ENCODE measurements at regions not wholly inside any gene's neighbourhood (a gene's known extent, or its start where the extent isn't known, plus 50 kb on each side); places are given as distances from the start of the nearest gene placed in this dataset.

DNA sequence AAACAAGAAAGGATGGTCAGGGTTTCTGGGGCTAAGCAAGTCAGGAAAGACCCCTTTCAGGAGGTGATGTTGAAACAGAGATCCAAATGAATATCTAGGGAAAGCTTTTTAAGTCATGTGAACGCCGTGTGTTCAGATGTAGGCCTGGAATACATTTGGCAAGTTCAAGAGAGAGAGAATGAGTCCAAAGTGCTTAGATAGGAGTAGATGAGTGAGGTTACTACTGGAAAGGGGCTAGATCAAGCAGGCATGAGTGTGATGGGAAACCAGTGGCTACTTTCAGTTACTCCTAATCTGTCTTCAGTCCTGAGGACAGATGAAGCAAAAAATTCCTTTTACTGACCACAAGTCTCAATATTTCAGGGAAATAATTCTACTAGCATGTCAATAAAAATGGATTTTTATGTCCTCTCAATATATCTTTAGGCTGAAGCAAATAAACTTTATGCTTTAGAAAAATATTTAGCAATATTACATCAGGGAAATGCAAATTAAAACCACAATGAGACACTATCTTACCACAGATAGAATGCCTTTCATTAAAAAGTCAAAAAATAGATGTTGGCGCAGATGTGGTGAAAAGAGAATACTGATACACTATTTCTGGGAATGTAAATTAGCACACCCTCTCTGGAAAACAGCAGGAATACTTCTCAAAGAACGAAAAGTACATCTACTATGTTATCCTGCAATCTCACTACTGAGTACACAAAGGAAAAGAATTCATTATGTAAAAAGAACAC, 1085.0 kb upstream of the TENM4 start:
- no peak for DNase-seq

DNA sequence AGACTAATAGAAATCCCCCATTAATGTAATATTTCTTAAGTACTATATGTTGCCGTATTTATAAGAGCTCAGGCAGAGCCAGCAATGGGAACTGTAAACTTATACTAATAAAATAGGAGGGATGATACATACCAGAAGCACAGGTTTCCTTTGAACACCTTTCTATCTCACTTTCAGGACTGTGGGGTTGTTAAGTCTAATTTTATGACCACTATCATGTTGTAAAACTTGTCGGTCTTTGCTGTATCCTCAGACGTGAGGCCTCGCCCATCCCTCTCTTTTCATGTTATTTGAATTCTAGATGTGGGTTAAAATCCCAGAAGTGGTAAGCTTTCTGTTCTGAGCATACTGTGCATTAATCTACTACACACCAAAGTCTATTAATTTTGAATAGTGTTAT, 1083.5 kb upstream of the TENM4 start:
- DNase-seq, result no peak

DNA sequence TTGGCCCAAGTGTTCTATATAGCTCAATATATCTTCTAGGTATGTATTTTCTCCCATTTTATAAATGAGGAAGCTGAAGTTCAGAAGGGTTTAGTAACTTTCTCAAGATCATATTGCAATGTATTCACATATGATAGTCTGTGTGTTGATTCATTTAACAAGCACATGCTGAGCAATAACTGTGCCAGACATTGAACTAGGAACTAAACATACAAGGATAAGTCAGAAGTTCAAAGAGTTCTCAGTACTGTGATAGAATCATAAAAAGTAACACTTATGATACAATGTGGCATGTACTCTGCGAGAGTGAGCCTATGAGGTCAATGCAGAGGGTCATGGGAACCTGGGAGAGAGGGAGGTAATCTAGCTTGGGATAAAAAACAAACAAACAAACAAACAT, 1082.2 kb upstream of the TENM4 start:
- DNase-seq, result no peak

DNA sequence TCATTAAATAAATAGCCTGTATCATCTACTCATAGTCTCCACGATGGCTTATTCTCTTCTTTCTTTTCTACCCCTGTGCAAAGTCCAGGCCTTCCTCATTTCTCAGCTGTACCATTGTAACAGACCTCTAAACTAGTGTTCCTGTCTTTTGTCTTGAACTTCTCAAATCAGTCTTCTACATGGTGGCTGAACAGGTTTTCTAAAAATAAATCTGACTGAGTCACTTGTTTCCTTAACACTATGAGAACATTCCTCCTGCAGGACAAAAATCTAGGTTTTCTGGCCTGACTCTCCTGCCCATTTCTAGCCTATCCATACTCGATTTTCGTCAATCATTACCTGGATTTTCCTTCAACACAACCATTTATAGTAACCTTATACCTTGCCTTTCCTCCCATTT, 1080.8 kb upstream of the TENM4 start:
- no peak for DNase-seq

DNA sequence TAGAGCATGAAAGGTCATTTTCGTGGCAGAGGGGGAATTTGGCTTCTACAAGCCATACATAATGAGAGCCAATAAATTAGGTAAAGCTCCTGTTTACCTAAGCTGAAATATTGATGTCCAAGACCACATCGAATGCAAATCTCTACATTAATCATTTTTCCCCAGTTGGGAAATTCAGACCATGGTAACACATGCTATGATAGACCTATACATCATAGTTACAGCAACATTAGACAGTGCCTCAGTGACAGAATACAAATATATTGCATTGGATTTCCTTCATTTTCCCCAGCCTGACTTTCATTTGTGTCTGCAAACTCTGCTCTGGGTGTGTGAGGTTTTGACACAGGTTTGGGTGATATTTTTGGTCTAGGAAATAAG, 1079.7 kb upstream of the TENM4 start:
- DNase-seq, result no peak

DNA sequence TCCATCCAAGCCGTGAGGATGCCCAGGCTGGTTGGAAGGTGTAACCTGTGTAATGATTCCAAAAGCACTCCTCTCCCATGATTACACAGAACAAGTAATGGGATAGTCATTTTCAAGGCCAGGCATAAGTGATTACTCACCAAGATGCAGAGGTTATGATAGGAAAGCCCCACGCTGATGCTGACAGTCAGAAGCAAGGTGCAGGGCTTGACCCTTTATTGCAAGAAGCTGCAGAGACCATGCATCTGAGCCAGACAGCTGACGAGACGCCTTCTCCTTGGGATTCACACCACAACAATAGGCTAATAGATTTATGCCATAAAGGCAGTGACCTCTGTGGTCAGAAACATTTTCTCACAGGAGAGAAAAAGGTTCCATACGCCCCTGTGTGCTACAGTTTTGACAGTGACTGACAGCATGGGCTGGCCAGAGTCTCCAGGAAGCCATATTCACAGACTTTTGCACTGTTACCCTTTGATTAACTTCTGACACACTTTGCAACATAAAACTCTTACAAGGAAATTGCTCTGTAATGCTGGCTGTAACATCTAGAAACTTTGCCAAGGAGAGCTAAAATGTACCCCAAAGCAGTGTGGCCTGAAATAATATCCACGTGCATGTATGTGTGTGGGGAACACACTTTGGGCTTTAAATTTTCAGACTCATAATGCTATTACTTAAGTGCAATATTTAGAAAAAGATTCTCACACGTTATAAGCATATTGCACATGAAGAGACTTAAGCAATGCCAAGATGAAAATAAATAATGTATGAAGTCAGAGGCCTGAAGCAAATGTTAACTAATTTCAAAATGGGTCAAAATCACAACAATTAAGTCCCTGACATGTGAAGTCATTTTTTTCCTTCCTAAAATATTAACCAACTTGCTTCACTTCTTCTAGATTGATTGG, 1079.0 kb upstream of the TENM4 start:
- DNase-seq, result no peak

DNA sequence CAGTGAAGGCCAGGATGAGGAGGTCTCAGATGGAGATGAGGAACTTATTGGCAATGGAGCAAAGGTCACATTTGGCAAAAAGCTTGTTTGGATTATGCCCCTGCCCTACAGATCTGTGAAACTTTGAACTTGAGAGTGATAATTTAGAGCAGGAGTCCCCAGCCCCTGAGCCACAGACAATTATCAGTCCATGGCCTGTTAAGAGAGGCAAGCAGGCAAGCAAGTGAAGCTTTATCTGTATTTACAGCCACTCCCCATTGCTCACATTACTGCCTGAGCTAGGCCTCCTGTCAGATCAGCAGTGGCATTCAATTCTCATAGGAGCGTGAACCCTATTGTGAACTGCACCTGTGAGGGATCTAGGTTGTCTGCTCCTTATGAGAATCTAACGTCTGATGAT, 1076.9 kb upstream of the TENM4 start:
- DNase-seq, result no peak

DNA sequence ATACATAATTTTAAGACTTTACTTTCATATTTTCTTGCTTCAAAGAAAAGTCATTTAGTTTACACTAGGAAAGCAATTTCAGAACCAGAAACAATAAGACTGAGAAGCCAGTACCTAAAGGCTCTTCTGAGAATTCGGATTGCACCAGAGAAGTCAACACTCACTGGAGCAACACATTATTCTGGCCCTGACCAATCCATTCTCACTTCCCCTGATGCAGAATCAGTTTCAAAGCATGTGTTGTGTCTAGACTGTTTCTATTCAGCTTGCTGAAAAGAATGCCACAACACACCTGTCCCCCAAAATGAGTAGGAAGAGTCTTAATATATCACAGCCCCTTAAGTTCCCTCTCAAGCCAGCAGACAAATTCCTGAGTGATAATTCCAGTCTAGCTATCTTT, 1074.3 kb upstream of the TENM4 start:
- no peak for DNase-seq

DNA sequence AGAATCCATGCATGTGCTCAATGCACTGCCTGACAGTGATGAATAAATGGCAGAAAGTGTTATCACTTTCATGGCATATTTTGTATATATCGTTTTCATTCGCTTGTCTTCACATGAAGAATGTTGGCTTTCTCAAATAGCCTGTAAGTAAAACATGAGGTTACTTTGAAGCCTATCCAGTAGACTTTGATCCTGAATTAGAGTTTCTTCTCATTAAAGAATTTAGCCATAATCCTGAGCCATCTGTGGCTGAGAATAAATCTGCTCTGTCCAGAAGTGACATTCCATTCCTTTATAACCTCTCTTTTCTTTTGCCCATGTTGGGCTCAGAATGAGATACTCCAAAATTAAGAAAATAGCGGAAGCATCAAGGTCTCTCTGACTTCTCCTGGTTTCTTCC, 1071.7 kb upstream of the TENM4 start:
- DNase-seq, result no peak

DNA sequence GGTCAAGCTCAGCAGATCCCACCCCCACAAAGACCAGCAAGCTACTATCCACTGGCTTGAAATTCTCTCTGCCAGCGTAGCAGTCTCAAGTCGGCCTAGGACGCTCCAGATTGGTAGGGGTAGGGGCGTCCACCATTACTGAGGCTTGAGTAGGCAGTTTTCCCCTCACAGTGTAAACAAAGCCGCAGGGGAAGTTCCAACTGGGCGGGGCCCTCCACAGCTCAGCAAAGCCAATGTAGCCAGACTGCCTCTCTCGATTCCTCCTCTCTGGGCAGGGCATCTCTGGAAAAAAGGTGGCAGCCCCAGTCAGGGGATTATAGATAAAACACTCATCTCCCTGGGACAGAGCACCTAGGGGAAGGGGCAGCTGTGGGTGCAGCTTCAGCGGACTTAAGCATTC, 1064.9 kb upstream of the TENM4 start:
- no peak for DNase-seq

DNA sequence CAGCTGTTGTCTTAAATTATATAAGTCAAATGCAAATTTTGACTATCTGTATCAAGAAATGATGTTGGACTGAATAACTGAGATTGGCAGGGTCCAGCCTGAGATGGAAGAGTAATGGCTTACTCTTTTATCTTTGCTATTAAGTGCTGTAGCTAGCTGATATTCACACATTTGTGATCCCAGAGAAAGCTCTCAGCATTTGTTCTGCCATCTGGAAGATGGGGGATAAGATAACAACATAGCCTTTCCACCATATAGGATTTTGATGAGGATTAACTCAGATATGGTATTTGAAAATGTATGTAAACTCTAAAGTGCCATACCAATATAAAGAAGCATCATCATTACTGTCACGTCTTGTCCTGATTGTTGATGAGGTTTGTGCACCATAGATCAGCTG, 1063.2 kb upstream of the TENM4 start:
- no peak for DNase-seq

DNA sequence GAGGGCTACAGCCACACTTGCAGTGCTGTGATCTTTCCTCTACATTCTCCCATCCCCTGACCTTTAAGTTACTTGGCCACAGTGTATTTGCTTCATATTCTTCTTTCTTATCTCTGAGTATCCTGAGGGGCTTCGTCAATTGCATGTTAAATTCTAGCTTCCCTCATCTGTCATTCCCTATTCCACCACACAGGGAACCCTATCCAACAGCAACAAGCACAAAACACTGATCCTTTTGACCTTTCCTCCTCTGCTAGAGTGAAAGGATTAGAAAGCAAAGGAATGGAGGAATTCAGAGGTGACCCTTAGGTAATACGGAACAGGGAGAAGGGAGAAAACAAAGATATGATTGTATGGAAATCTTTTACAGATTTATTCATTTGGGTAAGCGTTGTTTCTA, 1061.7 kb upstream of the TENM4 start:
- no peak for DNase-seq

DNA sequence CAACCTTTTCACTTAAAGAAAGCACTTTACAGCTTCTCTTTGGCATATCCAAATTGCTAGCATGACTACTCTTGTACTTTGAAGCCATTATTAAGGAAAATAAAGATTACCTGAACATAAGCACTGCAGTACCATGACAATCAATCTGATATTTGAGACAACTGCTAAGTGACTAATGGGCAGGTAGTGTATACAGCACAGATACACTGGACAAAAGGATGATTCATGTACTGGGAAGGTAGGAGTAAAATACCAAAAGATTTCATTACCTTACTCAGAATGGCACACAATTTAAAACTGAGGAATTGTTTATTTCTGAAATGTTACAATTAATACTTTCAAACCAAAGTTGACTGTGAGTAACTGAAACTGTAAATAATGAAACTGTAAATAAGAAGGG, 1054.3 kb upstream of the TENM4 start:
- no peak for DNase-seq

DNA sequence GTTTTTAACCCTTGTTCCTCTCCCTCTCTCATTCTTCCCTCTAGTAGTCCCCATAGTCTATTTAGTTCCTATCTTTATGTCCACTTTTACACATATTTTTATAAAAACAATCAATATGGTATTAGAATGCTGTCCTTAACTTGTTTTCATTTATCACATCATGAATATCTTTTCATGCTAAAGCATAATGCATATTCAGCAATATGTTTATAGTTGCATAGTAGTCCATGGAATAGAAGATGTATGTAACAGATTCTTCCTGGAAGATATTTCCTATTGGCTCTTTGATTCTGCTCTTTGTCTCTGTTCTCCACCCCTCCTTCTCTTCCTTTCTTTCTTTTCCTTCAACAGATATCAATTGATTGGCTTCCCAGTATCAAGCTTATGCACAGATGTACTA, 1047.1 kb upstream of the TENM4 start:
- no peak for DNase-seq

DNA sequence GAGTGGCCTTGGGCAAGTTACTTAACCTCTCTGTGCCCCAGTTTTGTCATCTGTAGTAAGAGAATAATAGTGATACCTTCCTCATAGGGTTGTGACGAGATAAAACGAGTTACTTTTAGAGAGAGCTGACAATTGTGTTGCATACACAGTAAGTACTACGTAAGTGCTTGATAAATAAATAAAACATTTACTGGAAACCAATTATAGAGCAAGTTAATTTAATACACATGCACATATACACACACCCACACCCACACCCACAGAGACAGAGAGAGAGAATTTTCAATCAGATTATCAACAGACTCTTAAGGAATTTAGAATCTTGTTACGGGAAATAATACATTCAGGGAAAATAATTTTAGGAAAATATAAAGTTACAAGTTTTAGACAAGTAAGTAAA, 1045.8 kb upstream of the TENM4 start:
- no peak for DNase-seq

DNA sequence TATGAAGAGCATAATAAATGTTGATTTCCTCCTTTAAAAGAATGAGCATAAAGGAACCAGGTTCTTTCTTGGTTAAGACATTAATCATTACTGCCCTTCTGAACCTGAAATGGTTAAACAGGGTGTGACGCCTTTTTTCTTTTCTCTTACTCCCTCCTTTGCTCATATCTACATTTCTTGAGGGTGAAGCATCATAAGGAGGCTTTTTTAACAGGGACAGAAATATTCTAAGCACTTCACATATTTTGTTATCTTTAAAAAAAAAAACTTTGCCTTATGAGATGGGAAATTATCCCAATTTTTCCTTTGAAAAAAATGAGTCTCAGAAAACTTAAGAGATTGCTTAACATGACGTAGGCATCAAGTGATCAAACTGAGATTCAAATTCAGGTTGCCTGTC, 1036.3 kb upstream of the TENM4 start:
- DNase-seq, result no peak

DNA sequence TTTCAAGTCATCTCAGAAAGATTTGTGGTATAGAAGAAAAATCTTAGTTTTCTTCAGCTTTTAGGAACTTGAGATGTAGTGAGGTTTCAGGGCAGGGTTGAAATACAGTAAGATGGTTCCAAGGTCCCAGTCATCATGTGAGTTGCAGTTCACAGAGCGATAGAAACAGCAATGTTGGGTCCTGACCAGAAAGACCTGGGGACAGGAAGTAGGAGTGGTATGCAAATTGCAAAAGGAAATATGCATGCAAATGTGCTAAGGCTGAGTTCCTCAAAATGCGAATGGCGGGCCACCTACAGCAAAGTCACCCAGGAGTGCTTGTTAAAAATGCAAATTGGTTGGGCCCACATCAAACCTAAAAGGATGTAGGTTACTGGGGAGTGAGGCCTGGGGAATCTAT, 1032.7 kb upstream of the TENM4 start:
- no peak for DNase-seq

DNA sequence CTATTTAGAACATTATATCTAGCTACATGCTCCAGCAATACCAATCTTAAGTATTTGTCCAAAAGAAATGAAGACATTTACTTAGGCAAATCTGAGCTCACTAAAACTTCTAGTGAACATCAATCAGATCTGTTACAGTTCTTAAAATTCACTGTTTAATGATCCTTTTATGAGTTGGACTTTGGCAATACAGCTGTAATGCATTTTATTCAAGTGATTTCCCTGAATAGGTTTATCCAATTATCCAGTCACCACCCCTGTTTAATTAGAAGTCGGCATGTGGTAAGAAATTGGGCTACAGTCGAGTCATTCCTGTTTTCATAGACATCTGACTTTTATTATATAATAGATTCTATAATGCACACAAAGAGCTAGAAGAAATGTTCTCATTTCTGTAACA, 1029.0 kb upstream of the TENM4 start:
- DNase-seq, result no peak

DNA sequence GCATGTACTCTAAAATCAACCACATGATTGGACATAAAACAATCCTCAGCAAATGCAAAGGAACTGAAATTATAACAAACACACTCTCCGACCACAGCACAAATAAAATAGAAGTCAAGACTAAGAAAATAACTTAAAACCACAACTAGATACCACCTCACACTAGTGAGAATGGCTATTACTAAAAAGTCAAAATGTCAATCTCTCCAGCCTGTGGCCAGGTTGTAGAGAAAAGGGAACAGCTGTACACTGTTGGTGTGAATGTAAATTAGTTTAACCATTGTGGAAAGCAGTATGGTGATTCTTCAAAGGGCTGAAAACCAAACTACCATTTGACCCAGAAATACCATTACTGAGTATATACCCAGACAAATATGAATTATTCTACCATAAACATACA, 1025.7 kb upstream of the TENM4 start:
- DNase-seq, result no peak

DNA sequence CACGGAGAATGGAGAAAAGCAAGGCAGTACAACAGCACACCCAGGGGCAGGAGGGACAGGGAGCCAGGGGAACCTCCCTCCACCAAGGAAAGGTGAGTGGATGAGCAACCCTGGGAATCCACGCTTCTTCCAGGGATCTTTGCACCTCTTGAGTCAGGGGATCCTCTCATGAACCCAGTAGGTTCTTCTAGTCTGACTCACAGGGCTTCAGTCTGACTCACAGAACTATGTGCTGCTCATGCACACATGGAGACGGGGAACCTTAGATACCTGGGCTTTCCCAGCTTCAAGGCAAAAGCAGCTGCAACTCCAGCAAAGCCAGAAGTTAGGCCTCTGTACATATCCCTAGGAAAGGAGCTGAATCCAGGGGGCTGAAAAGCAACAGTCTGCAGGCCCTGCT, 1021.4 kb upstream of the TENM4 start:
- DNase-seq, result no peak

DNA sequence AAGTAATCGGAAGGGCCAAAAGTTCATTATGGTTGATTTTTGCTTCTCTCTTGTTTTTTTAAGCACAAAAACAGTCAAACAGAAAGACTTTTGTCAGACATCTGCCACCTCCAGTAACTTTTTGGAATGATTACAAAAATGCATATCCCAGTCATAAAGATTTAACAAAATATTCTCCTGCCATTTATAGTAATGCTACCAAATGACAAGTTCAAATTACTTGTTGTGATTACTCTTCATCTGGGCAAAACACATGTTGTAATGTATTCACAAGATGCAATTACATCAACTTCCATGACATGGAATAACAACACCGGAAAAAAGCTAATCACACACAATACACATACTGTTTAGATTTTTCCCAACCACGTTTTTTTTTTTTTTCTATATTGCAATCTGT, 1017.5 kb upstream of the TENM4 start:
- DNase-seq, result no peak

DNA sequence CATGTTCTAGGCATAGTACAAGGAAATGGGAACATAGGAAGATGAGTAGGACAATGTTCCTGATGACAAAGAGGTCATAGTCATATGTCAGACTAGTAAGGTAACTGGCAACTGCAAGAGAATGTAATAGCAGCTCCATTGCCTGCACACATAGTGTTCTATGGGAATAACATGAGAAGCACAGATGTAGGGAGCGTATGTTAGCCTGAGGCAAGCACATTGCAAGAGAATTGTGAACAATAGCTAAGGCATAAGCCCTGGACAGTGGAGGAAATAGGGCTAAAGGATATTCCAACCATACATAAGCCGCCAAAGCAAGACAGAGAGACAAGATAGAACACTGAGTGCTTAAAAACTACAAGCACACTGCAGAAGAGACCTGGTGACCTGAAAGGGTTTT, 1017.0 kb upstream of the TENM4 start:
- DNase-seq, result no peak

DNA sequence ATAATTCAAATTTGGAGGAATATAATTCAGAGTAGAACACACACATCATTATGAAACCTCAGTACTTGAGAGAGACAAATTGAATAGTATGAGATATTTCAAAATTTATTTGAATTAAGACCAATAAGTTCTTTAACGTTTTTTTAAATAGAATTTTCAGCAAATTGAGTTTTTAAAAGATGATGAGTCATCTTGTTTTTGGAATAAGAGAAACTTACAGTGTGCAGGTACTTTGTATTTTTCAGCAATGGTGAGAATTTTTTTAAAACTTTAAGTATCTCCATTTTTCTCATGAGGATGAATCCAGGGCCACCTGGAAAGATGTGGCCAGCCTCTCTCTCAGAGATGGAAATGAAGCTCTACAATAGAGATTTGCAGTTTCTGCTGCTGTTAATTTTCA, 1015.0 kb upstream of the TENM4 start:
- DNase-seq, result no peak

DNA sequence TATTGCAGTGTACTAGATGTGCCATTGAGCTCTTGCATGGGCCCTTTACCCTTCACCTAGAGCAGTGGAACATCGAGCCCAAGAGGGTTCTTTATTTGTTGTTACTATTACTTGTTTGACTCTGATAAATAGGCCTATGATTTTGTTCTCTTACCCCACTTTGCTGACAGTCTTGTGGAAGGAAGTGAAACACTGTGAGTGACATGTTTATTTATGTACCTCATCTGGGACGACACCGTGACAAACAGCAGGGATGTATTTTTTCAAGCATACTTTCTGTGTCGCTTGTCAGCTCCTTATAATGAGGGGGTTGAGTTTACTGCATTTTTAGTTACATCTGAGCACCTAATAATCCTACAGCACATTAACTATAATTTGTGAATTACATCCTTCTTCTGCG, 1010.3 kb upstream of the TENM4 start:
- DNase-seq, result no peak

DNA sequence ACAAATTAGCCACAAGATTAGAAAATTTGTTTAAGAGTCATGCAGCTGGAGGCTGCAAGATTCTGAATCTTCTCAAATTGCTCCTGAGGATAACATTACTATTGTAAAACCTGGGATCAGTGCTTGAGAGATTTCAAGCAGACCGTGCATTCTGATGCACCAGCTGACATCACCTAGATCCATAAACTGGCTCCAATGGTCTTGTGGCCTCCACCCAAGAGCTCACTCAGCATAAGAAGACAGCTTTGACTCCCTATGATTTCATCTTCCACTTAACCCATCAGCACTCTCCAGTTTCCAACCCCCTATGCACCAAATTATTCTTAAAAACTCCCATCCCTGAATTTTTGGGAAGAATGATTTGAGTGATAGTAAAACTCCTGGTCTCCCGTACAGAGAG, 1007.9 kb upstream of the TENM4 start:
- DNase-seq, result no peak

All from NCI-H1417 treated with DMSO at 0.1 percent for 48 hours (cell line).